GM18517 (cell line): ENCODE measurements at regions not wholly inside any gene's neighbourhood (a gene's known extent, or its start where the extent isn't known, plus 50 kb on each side); places are given as distances from the start of the nearest gene placed in this dataset.
"Not testable (repeated sequence)": the region's sequence is repeated elsewhere in the genome, so short reads cannot be mapped to it uniquely, and the experiment has no call there.

Experiments used
- ATAC-seq: cut with Tn5 transposase; IDR thresholded peaks from one replicate; pipeline ENCODE4 v1.9.1; 2021; ENCODE audit warnings: mild to moderate bottlenecking, moderate library complexity; ENCODE audit not compliant: unreplicated experiment

DNA sequence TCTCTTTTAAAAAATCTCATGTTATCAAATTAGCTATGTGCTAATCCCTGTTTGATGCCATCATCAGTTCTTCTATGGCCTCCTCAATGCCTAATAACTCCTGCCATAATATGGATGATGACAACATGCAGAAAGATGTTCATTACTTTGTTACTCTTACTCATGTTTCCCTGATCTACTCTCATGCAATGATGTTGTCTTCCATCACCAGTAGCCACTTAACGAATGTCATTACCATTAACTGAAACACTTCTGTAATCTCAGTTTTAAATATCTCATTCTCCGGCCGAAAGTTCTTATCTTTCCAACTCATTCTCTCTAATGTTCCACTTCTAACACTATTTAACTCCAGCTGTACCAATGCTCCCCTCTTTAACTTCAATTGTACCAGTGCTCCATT is 1187.7 kb downstream of the OTOL1 start:
- ATAC-seq = no peak

DNA sequence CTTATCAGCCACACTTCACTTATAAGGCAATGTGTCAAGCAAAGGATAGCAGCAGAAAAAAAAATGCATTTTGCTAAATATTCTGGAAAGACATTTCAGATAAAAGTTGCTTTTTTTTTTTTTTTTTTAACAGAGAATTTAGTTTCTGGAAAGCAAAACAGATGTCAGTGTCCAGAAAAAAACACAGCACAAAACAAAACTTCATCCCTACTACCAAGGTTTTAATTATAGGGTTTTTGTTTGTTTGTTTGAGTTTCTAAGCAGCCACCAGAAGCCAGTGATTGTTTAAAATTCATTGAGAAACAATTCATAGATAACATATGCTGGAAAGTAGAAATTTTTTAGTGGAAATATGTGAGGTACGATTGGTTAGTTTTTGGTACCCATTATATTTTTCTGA is 1202.7 kb downstream of the OTOL1 start:
- no peak for ATAC-seq

DNA sequence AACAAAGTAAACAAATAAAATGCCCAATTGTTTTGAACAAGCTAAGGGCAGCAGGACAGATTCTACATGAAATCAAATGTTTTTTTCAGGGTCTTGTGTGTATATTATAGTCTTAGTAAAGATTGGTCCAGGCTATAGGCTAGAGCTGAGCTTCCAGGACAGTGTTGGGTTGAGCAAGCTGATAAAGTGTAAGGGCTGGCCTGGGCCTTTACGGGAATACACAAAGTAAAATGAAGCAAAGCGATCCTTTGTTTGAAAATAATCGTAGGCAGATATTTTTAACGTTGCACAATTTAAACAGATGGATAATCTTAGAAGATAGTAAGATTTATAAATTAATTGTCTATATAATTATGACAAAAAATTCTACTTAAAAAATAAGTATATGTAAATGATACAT is 1204.6 kb downstream of the OTOL1 start:
- no peak for ATAC-seq

DNA sequence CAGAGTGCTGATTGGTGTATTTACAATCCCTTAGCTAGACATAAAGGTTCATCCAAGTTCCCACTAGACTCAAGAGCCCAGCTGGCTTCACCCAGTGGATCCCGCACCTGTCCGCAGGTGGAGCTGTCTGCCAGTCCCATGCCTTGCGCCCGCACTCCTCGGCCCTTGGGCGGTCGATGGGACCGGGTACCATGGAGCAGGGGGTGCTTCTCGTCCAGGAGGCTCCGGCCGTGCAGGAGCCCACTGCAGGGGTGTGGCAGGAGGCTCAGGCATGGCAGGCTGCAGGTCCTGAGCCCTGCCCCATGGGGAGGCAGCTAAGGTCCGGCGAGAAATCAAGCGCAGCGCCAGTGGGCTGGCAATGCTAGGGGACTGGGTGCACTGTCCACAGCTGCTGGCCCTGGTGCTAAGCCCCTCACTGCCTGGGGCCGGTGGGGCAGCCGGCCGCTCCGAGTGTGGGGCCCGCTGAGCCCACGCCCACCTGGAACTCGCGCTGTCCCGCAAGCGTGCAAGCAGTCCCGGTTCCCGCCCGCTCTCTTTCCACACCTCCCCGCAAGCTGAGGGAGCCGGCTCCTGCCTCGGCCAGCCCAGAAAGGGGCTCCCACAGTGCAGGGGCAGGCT is 1206.3 kb downstream of the OTOL1 start:
- no peak for ATAC-seq

DNA sequence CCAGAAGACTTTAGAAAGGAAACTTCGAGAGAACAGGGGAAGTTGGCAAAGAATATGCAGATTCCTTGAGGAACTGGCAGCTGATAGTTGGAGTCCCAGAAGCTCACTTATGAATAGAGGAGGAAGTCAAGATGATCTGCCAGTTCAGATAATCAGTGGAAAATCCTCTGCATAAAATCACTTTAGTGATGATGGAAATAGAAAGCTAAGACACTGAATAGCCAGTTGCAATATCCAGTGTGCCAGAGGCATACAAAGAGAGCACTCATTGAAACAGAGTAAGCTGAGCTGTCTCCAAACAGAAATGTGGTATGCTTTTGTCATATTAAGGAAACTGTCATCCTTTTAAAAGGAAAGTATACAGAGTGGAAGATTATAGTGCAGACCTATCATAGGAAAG is 1207.6 kb downstream of the OTOL1 start:
- no peak for ATAC-seq

DNA sequence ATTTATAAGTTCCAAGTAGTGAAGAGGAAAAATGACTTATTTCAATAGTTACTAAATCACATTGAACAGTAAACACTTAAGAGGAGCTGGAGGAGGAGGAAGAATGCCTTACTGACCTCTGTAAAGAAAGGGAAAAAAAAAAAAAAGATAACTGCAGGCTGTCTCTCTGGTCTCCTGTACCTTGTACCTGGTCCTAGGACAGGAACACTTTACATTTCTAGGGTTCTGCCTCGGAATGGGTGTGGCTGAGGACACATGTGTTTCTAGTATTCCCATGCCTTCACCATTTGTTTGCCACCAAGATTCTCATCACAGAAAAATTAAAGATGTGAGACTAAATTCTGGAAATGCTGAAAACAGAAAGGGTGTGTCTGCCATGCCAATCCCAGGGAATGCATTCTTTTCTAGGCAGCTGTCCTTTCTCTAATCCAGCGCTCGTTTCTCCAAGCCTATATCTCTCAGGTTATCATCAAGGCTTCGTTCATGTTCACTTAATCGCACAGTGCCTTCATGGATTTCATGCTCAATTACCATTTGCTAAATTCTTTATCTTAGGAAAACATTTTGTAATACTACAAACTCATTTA is 1208.3 kb downstream of the OTOL1 start:
- no peak for ATAC-seq

DNA sequence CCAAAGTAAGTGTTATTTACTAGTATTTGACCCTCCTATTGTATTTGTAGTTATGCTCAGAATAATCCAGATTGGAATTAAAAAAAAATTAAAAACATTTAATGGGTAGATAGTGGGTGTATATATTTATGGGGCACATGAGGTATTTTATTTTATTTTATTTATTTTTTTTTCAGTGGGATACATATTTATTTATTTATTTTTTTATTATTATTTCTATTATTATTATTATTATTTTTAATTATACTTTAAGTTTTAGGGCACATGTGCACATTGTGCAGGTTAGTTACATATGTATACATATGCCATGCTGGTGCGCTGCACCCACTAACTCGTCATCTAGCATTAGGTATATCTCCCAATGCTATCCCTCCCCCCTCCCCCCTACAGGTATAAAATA is 1211.8 kb downstream of the OTOL1 start:
- ATAC-seq = not testable (repeated sequence)

DNA sequence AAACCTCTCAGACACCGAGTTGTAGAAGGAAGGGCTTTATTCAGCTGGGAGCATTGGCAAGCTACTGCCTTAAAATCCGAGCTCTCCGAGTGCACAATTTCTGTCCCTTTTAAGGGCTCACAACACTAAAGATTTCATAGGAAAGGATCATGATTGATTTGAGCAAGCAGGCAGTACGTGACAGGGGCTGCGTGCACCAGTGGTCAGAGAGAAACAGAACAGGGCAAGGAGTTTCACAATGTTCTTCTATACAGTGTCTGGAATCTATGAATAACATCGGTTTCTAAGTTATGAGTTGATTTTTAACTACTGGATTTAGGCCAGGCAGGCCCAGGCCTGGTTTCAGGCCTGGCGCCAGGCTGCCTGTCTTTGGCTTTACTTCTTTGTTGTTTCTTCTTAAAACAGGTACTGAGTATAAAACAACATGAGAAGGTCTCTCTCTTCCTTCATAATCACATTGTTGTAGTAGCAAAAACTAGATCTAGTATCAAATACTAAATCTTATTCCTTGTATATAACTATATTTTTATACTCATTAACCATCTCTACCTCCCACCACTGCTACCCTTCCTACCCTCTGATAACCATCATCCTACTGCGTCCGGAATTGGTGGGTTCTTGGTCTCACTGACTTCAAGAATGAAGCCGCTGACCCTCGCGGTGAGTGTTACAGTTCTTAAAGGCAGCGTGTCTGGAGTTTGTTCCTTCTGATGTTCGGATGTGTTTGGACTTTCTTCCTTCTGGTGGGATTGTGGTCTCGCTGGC is 1212.5 kb downstream of the OTOL1 start:
- not testable (repeated sequence) for ATAC-seq

DNA sequence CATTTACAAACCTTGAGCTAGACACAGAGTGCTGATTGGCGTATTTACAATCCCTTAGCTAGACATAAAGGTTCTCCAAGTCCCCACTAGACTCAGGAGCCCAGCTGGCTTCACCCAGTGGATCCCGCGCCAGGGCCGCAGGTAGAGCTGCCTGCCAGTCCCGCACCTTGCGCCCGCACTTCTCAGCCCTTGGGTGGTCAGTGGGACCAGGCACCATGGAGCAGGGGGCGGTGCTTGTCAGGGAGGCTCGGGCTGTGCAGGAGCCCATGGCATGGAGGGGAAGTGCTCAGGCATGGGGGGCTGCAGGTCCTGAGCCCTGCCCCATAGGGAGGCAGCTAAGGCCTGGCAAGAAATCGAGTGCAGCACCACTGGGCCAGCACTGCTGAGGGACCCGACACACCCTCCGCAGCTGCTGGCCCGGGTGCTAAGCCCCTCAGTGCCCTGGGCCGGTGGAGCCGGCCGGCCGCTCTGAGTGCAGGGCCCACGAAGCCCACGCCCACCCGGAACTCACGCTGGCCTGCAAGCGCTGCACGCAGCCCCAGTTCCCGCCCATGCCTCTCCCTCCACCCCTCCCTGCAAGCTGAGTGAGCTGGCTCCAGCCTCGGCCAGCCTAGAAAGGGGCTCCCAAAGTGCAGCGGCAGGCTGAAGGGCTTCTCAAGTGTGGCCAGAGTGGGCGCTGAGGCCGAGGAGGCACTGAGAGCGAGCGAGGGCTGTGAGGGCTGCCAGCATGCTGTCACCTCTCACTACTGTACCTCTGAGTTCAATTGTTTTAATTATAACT is 1213.9 kb downstream of the OTOL1 start:
- ATAC-seq = no peak

DNA sequence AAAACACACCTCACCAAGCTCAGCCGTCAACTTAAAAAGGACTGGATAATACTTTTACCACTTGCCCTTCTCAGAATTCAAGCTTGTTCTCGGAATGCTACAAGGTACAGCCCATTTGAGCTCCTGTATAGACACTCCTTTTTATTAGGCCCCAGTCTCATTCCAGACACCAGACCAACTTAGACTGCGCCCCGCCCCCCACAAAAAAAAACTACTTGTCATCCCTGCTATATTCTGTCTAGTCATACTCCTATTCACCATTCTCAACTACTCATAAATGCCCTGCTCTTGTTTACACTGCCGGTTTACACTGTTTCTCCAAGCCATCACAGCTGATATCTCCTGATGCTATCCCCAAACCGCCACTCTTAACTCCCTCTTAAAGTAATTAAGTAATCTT is 1220.5 kb downstream of the OTOL1 start:
- ATAC-seq = not testable (repeated sequence)

DNA sequence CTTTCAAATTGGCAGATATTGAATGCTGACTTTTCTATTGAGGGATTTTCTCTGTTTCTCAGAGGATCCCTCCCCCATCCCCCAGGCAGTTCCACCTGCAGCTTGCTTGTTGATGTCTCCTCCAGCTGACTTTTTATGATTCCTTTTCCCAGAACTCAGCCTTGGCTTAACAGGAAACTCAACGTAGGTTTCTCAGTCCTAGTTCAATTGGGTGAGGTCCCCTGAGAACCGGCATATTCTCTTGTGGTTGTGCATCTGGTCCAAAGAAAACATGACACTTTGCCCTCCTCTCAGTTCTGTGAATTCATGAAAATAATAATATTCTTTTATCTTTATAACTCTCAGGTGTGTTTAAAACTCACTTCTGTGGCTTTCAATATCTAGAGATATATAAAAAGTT is 1222.1 kb downstream of the OTOL1 start:
- ATAC-seq = no peak

DNA sequence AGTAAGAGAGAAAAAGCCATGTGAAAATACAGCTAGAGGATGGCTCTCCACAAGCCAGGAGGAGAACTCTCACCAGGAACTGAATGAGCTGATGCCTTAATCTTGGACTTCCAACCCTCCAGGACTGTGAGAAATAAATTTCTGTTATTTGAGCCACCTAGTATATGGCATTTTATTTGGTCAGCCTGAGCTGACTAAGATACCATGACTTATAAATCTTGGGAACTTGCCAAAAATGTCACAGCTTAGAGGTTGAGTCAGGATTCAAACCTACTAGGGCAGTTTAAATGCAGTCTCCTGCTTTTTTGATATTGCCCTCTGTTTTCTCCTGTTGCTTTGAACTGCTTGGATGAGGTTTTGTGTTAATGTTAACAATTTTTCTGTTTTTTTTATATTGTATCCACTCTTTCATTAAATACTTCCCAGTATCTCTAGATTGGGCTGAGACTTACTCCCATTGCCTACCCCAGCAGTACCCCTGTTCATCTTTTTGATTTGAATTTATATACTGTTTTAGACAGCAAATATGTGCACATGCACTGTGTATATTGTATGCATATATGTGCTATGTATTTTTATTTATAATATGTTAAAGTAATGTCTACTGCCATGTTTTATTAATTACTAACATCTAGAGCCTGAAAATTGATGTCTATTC is 1223.2 kb downstream of the OTOL1 start:
- no peak for ATAC-seq

DNA sequence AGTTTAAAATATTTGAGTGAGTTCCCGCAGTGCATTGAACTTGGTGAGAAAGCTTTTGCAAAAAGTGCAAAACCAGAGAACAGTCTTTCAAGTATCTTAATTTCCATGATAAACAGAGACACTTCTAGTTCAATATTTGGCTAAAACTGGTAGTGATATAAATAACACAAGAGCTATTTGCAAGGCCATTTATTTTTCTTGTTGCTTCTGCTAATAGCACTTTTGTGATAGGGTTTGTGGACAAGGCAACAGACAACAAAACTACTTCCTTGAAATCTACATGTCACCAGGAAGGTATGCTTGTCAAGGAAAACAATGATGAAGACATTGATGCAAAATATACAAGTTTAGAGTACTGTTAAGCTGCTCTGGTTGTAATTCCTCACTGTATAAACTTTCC is 1225.1 kb downstream of the OTOL1 start:
- ATAC-seq = no peak

DNA sequence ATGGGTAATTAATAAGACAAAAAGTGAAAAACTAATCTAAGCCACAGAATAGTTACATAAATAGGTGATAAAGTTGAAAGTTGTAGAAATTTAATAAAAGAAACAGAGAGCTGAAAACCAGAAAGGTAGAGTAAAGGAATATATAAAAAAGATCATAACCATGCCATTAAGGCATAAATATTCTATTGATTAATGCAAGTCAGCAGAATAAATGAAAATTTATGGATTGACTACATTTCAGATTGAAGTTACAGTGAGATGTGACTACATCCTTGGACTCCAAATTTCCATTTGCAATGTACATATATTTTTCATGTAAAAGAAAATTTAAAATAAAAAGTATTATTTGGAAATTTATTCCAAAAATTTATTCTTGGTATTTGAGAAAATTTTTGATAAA is 1225.7 kb downstream of the OTOL1 start:
- ATAC-seq = no peak

DNA sequence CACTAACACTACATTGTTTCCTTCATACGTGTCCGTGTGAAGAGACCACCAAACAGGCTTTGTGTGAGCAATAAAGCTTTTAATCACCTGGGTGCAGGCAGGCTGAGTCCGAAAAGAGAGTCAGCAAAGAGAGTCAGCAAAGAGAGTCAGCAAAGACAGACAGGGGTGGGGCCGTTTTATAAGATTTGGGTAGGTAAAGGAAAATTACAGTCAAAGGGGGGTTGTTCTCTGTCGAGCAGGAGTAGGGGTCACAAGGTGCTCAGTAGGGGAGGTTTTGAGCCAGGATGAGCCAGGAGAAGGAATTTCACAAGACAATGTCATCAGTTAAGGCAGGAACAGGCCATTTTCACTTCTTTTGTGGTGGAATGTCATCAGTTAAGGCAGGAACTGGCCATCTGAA is 1226.2 kb downstream of the OTOL1 start:
- not testable (repeated sequence) for ATAC-seq

DNA sequence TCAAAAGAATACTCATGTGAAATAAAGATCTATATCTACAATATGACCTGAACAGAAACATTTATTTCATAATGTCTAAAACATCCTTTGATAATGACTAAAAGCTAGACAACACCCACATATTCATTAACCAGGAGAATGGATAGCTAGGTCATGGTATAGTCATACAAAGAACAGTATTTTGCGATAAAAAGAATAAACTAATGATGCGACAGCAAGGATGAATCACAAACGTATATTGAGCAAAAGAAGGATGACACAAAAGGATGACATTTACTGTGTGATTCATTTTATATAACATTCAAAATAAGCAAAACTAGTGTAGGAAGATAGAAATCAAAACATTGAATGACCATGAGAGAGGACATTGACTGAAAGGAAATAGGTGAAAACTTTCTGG is 1233.1 kb downstream of the OTOL1 start:
- no peak for ATAC-seq

DNA sequence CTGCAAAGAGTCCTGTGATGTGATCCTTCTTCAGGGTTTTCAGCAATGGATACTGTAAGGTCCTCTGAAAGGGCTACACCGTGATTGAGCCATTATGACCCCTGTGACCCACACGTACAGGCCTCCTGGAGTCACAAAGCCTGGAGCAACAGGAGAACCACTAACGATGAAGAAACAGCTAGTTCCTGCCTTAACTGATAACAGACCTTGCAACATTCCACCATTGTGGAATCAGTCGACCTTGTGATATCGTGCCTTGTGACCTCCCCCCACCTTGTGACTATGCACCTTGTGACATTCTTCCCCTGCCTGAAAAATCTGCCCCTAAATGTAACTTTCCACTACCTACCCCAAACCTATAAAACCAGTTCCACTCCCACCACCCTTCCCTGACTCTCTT is 1235.4 kb downstream of the OTOL1 start:
- ATAC-seq = not testable (repeated sequence)

DNA sequence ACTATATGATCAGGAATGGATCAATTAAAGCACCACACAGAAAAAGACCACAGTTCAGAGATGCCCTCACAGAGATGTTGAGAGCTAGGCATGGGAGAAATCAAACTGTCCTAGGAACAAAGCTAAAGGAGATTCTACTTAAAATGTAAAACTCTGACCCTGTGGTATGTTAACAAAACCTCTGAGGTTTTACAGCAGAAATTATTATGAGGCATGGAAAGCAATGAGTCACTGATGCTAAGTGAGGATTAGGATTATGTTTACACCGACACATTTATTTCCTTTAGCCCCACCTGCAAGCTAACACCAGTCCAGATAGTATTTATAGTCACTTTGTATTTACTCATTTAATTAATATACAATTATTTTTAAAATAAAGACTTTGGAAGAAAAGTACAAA is 1242.2 kb downstream of the OTOL1 start:
- ATAC-seq = no peak

DNA sequence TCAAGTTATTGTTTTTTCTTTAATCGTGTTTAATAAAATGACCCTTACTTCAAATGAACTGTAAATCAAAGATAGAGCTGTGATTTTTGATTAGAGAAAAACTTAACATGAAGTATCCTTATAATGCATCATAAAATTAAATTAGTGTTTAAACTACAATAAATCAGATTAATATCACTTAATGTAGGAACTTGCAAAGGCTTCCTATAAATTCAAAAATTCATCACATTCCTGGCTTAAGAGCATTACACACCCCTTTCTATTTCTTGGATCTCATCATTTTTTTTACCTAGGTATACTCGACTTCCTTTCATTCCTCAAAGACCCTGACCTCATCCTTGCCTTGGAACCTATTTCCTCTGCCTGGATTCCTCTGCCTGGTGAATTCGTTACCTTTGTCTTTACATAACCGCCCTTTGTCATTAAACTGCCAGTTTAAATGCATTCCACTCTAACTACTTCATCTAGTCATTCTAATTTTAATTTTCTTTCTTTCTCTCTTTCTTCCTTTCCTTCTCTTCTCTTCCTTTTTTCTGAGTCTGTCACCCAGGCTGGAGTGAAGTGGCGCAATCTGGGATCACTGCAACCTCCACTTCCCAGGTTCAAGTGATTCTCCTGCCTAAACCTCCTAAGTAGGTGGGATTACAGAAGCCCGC is 1244.5 kb downstream of the OTOL1 start:
- no peak for ATAC-seq

DNA sequence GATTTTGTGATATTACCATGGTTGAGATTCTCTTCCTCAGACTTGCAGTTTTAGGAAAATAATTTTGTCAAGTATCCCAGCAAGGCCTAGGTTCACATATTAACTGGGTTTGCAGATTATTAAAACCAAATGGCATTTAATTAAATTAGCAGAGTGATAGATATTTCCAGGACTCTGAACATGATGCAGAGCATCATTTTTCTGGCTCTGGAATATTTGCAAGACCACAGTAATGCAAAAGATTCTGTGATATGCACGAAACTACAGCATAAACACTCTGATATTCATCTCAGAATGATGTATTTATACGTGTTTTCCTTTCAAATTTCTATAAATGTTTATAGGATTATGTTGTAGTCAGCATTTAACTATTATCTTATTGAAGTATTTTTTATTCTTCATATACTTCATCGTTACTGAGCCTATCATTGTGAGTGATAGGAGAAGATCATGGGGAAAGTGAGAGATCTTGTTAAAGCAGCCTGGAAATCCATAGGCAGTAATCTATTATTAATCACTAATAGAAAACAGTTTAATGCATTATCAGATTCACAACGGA is 1245.6 kb downstream of the OTOL1 start:
- no peak for ATAC-seq
